ENCODE measurements at regions not wholly inside any gene's neighbourhood (a gene's known extent, or its start where the extent isn't known, plus 50 kb on each side); places are given as distances from the start of the nearest gene placed in this dataset.

DNA sequence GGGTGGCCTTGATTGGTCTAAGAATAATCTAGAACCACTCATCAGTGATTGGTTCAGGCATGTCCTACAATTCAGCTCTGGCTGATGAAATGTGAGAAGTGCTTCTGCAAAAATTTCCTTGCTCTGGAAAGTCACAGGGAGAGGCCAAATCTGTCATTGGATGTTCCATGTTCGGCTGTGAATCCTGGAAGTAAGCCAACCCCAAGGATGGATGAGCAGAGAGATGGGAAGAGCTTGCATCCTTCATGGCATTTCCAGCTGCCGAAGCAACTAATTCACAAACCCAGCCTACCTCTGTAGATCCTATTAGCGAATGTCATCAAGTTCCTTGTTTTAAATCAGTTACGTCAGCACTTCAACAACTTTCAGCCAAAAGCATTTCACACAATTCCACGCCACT, 187.2 kb upstream of the SOX4 start:
- H4K20me1 ChIP-seq (ENCODE audit: insufficient read depth) = no peaks in the 10 kb centered on the region
- H3K4me3 ChIP-seq (IDR thresholded peaks at IDR 0.05; ENCODE audit: insufficient read depth, low read depth, low read length) = no peak overlapping the region
- no peaks in the 10 kb centered on the region for H3K27me3 ChIP-seq (ENCODE audit: insufficient read depth, low read depth)
- no peaks in the 10 kb centered on the region for H3K79me2 ChIP-seq (ENCODE audit: insufficient read depth, low read depth)
- no peak overlapping the region for H3K27ac ChIP-seq
- no peaks in the 10 kb centered on the region for H3K36me3 ChIP-seq (ENCODE audit: insufficient read depth)
- TF ChIP-seq, protein P1, sequence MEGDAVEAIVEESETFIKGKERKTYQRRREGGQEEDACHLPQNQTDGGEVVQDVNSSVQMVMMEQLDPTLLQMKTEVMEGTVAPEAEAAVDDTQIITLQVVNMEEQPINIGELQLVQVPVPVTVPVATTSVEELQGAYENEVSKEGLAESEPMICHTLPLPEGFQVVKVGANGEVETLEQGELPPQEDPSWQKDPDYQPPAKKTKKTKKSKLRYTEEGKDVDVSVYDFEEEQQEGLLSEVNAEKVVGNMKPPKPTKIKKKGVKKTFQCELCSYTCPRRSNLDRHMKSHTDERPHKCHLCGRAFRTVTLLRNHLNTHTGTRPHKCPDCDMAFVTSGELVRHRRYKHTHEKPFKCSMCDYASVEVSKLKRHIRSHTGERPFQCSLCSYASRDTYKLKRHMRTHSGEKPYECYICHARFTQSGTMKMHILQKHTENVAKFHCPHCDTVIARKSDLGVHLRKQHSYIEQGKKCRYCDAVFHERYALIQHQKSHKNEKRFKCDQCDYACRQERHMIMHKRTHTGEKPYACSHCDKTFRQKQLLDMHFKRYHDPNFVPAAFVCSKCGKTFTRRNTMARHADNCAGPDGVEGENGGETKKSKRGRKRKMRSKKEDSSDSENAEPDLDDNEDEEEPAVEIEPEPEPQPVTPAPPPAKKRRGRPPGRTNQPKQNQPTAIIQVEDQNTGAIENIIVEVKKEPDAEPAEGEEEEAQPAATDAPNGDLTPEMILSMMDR (conservative IDR thresholded peaks at IDR 0.05; ENCODE audit: low read depth, low read length) = no peak
- no peaks in the 10 kb centered on the region for H3K4me1 ChIP-seq (ENCODE audit: low read depth, poor library complexity, severe bottlenecking)
- no peak overlapping the region for H3K9ac ChIP-seq
- no peak overlapping the region for H2AFZ ChIP-seq (ENCODE audit: low read depth)
- no peak overlapping the region for H3K4me2 ChIP-seq

DNA sequence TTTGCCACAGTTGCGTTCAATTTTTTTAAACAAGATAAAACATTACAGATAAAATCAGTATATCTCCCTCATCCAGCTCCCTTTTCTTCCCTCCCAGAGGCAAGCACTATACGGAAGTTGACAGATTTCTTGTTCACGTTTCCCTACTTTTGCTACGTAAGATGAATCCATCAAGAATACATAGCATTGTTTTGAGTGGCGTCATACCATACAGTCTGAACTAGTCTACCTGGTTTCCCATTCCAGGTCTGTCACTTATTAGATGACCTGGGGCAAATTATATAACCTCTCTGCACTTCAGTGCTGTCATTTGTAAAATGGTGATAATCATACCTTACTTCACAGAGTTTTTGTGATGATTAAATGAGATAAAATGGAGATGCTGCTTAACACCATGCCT, 184.3 kb upstream of the SOX4 start:
- TF ChIP-seq, protein P1 (conservative IDR thresholded peaks at IDR 0.05; ENCODE audit: low read depth, low read length) = no peak

DNA sequence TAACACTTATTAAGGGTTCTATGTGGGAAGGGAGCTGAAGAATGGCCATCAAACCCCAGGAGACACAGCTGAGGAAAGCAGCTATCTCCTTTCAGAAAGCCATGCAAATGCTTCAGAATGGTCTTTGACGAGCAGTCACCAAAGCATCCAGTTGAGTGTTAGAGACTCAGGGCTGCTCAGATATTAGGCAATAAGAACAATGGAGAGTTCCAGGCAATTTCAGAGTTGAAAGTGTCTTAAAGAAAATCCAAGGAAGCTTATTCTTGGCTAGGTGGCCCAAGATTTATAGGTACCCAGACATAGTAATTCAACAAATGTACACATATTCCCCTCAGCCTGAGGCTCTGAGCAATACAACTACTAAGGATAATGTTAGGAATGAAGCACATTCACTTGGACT, 180.1 kb upstream of the SOX4 start:
- Histone ChIP-seq H3K36me3 (ENCODE audit: insufficient read depth) (no peaks in the 10 kb centered on the region), H2AFZ (ENCODE audit: low read depth) (no peak overlapping the region), H3K79me2 (ENCODE audit: insufficient read depth, low read depth) (no peaks in the 10 kb centered on the region), H3K27me3 (ENCODE audit: insufficient read depth, low read depth) (no peaks in the 10 kb centered on the region), H3K4me1 (ENCODE audit: low read depth, poor library complexity, severe bottlenecking) (no peaks in the 10 kb centered on the region), H3K4me2 (no peak overlapping the region), H3K27ac (no peak overlapping the region), H3K9ac (no peak overlapping the region), H3K4me3 (IDR thresholded peaks at IDR 0.05; ENCODE audit: insufficient read depth, low read depth, low read length) (no peak overlapping the region), H4K20me1 (ENCODE audit: insufficient read depth) (no peaks in the 10 kb centered on the region)
- TF ChIP-seq, protein P1 (conservative IDR thresholded peaks at IDR 0.05; ENCODE audit: low read depth, low read length) = no peak

More for the DNA sequence above, 184.3 kb upstream of the SOX4 start:
- Histone ChIP-seq H3K27ac (no peak overlapping the region), H3K9ac (no peak overlapping the region), H3K4me1 (ENCODE audit: low read depth, poor library complexity, severe bottlenecking) (no peaks in the 10 kb centered on the region), H3K4me2 (no peak overlapping the region), H2AFZ (ENCODE audit: low read depth) (no peak overlapping the region), H3K36me3 (ENCODE audit: insufficient read depth) (no peaks in the 10 kb centered on the region), H3K27me3 (ENCODE audit: insufficient read depth, low read depth) (no peaks in the 10 kb centered on the region), H3K4me3 (IDR thresholded peaks at IDR 0.05; ENCODE audit: insufficient read depth, low read depth, low read length) (no peak overlapping the region), H3K79me2 (ENCODE audit: insufficient read depth, low read depth) (no peaks in the 10 kb centered on the region), H4K20me1 (ENCODE audit: insufficient read depth) (no peaks in the 10 kb centered on the region)

DNA sequence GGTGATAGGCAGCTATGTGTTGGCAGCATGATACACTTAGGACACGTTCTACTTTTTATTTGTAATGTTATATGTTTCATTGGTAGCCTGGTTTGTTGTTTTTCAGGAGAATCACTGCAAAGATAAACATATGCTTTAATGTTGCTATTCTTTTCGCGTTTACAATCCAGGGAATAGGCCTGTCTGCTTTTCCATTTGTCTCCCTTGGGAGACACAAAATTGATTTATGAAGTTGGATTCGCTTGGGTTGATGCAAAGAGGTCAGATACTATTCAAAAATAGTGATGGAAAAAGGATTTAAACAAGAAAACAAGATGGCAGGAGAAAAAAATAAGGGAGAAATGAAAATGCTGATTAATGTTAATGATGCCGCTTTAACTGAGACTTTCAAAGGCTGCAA, 179.5 kb upstream of the SOX4 start:
- H3K4me2 ChIP-seq = no peak overlapping the region
- no peak overlapping the region for H3K9ac ChIP-seq
- no peaks in the 10 kb centered on the region for H4K20me1 ChIP-seq (ENCODE audit: insufficient read depth)
- no peaks in the 10 kb centered on the region for H3K27me3 ChIP-seq (ENCODE audit: insufficient read depth, low read depth)
- no peak overlapping the region for H2AFZ ChIP-seq (ENCODE audit: low read depth)
- H3K4me1 ChIP-seq (ENCODE audit: low read depth, poor library complexity, severe bottlenecking) = no peaks in the 10 kb centered on the region
- no peak overlapping the region for H3K27ac ChIP-seq
- TF ChIP-seq, protein P1 (conservative IDR thresholded peaks at IDR 0.05; ENCODE audit: low read depth, low read length) = no peak
- no peaks in the 10 kb centered on the region for H3K36me3 ChIP-seq (ENCODE audit: insufficient read depth)
- H3K79me2 ChIP-seq (ENCODE audit: insufficient read depth, low read depth) = no peaks in the 10 kb centered on the region
- no peak overlapping the region for H3K4me3 ChIP-seq (IDR thresholded peaks at IDR 0.05; ENCODE audit: insufficient read depth, low read depth, low read length)

Data from KMS-11 (cell line).